Fibroblast of lung (primary cell): ENCODE measurements at regions not wholly inside any gene's neighbourhood (a gene's known extent, or its start where the extent isn't known, plus 50 kb on each side); places are given as distances from the start of the nearest gene placed in this dataset.

Experiments used
- CTCF ChIP-seq, 2 donors: IDR thresholded peaks in 1 of 2; conservative IDR thresholded peaks in 1 of 2; 1 replicate in 1 of 2; 2 replicates in 1 of 2; pipeline ENCODE4 v1.5.1; 2011 to 2012; ENCODE audit warnings: low read length in 2 of 2, control low read depth in 1 of 2, inconsistent platforms in 1 of 2, low read depth in 1 of 2, mild to moderate bottlenecking in 1 of 2
- EZH2 ChIP-seq: IDR thresholded peaks from 2 replicates; pipeline ENCODE4 v1.5.1; 2012; ENCODE audit warnings: low read length, control low read depth, mild to moderate bottlenecking; ENCODE audit errors: missing control alignments

DNA sequence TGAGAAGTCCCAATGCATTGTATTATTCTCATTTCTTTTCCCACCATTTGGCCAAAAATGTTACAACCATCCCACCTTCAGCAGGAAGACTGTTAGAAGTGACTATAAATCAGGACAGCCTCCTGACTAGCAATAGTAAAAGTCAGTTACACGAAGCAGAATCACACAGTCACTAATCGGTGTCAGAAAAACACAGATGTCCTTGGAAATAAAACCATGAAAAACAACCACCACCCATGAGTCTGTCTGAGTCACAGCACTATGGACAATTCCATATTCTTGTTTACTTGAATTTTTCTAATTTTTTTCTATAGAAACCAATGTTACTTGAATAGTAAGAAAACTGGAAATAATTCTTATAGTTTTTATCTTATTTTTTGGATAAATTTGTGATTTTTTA lies 81.9 kb upstream of the FRMD4A start:
- no peak for TF ChIP-seq CTCF (conservative IDR thresholded peaks at IDR 0.05 in 1 of 2, IDR thresholded peaks at IDR 0.05 in 1 of 2; ENCODE audit: low read depth in 1 of 2, low read length in 2 of 2)
- TF ChIP-seq EZH2: no peak
